K562 (cell line): ENCODE measurements at regions not wholly inside any gene's neighbourhood (a gene's known extent, or its start where the extent isn't known, plus 50 kb on each side); places are given as distances from the start of the nearest gene placed in this dataset.
A peak's percentile ranks its signal among the peaks of the same experiment; 100 is the strongest.

Experiments used
- ATAC-seq: fragments of 200-7000 bp; cut with Tn5 transposase; 3 replicates; pipeline ENCODE4 v1.9.1; 2020; ENCODE audit warnings: moderate library complexity
- BruUV-seq: library from RNA; stranded (reverse); fragments of 400-500 nt; replicated peaks from 2 replicates; lab custom pipeline; 2021; lab: Mats Ljungman, UMichigan
- CTCF ChIA-PET: fragments of 300-600 bp; formaldehyde crosslinking; extraction: SDS; loops from one replicate; lab custom pipeline; 2021; ENCODE audit warnings: low intra/inter-chr PET ratio; lab: Yijun Ruan, JAX
- POLR2A ChIA-PET: fragments of 300-600, 350-650 bp; sonication (Branson Sonifier 250); formaldehyde crosslinking; extraction: SDS; loops from one replicate; lab custom pipeline; 2021; ENCODE audit warnings: antibody characterized with exemption, inconsistent platforms; lab: Yijun Ruan, JAX
- DNase-seq, 4 experiments: peaks; one replicate each; pipeline versions ENCODE4 v3.0.0 to v3.0.0-alpha.2; 2011 to 2018; ENCODE audit warnings: low spot score in 3 of 4, mixed read lengths in 3 of 4; ENCODE audit errors: extremely low read depth in 1 of 4
- FAIRE-seq: peaks from 2 replicates; lab custom pipeline; 2011; peaks lifted over from hg19 to GRCh38; lab: Jason Lieb, UNC
- H2AFZ ChIP-seq: 2 replicates; pipeline ENCODE4 v1.6.0; 2011; ENCODE audit warnings: low read depth, low read length, control low read depth, inconsistent platforms
- H3K27ac ChIP-seq: fragments of 200-600 bp; 3 replicates; pipeline ENCODE4 v1.8.0; 2011; ENCODE audit warnings: low read depth, mild to moderate bottlenecking, control low read depth, inconsistent platforms, low read length, moderate library complexity, mixed read lengths; ENCODE audit errors: extremely low read depth
- H3K27me3 ChIP-seq, 2 experiments: fragments of 300-600 bp in 1 of 2; 2 replicates in 1 of 2; 3 replicates in 1 of 2; pipeline versions ENCODE4 v1.6.0 to v1.8.0; 2011; ENCODE audit warnings: inconsistent platforms in 2 of 2, low read length in 2 of 2, mild to moderate bottlenecking in 1 of 2, mixed read lengths in 1 of 2, moderate library complexity in 1 of 2; ENCODE audit not compliant: control insufficient read depth in 2 of 2, insufficient read depth in 2 of 2
- H3K36me3 ChIP-seq: fragments of 300-600 bp; 3 replicates; pipeline ENCODE4 v1.8.0; 2011; ENCODE audit warnings: mild to moderate bottlenecking, low read length, inconsistent platforms; ENCODE audit not compliant: control insufficient read depth, insufficient read depth
- H3K4me1 ChIP-seq, 2 experiments: fragments of 200-600 bp in 1 of 2; replicated peaks in 1 of 2; 2 replicates in 1 of 2; 3 replicates in 1 of 2; pipeline versions ENCODE4 v1.5.1 to v1.8.0; 2011; ENCODE audit warnings: inconsistent platforms in 2 of 2, low read length in 2 of 2, mild to moderate bottlenecking in 1 of 2, mixed read lengths in 1 of 2, moderate library complexity in 1 of 2; ENCODE audit not compliant: control insufficient read depth in 2 of 2, insufficient read depth in 2 of 2
- H3K4me2 ChIP-seq: 2 replicates; pipeline ENCODE4 v1.6.1; 2011; ENCODE audit warnings: low read length, control low read depth, inconsistent platforms, mixed read lengths; ENCODE audit not compliant: insufficient read depth
- H3K4me3 ChIP-seq: fragments of 200-600 bp; sonication (generic), shearing (Covaris generic); 2 replicates; pipeline ENCODE4 v1.5.1; 2016; ENCODE audit warnings: control low read depth, inconsistent platforms
- H3K79me2 ChIP-seq: fragments of 200-600 bp; 3 replicates; pipeline ENCODE4 v1.8.0; 2011; ENCODE audit warnings: low read length, inconsistent platforms; ENCODE audit not compliant: control insufficient read depth, insufficient read depth
- H3K9ac ChIP-seq, 2 experiments: 2 replicates each; pipeline versions ENCODE4 v1.6.0 to v1.6.1; 2011; ENCODE audit warnings: low read depth in 2 of 2, low read length in 2 of 2, control low read depth in 1 of 2, inconsistent platforms in 1 of 2, mild to moderate bottlenecking in 1 of 2, mixed read lengths in 1 of 2; ENCODE audit not compliant: insufficient read depth in 1 of 2
- H3K9me1 ChIP-seq: one replicate; pipeline ENCODE4 v1.6.0; 2011; ENCODE audit warnings: inconsistent platforms, mild to moderate bottlenecking, low read length, moderate library complexity; ENCODE audit not compliant: control insufficient read depth, insufficient read depth
- H3K9me3 ChIP-seq: replicated peaks from 2 replicates; pipeline ENCODE4 v1.5.1; 2011; ENCODE audit warnings: low read depth, low read length, inconsistent platforms; ENCODE audit not compliant: control insufficient read depth, insufficient read depth
- H4K20me1 ChIP-seq: replicated peaks from 2 replicates; pipeline ENCODE4 v1.6.1; 2011; ENCODE audit warnings: low read length, inconsistent platforms, mixed read lengths; ENCODE audit not compliant: control insufficient read depth, insufficient read depth
- ATF1 ChIP-seq, 2 experiments: fragments of 450-650 bp in 1 of 2; IDR thresholded peaks; 2 replicates each; pipeline ENCODE4 v1.6.1; 2016; ENCODE audit warnings: missing compliant biosample characterization in 1 of 2, missing genetic modification characterization in 1 of 2
- CREM ChIP-seq: IDR thresholded peaks from 2 replicates; pipeline ENCODE4 v1.6.1; 2014; ENCODE audit warnings: antibody characterized with exemption, low read depth
- FOXK1 ChIP-seq: sonication (generic); formaldehyde crosslinking; IDR thresholded peaks from 2 replicates; pipeline ENCODE4 v1.8.0; 2022; ENCODE audit warnings: missing genetic modification reagents, mild to moderate bottlenecking, borderline replicate concordance
- GATAD2B ChIP-seq: fragments of 450-650 bp; IDR thresholded peaks from 2 replicates; pipeline ENCODE4 v1.6.1; 2017; ENCODE audit warnings: mild to moderate bottlenecking, borderline replicate concordance
- ILK ChIP-seq: fragments of 450-650 bp; IDR thresholded peaks from 2 replicates; pipeline ENCODE4 v1.6.1; 2016; ENCODE audit warnings: missing genetic modification characterization, low read depth, mild to moderate bottlenecking, missing compliant biosample characterization, moderate library complexity, borderline replicate concordance
- IRF1 ChIP-seq: sonication (generic); formaldehyde crosslinking; IDR thresholded peaks from 2 replicates; pipeline ENCODE4 v1.8.0; 2022; ENCODE audit warnings: missing genetic modification reagents, mild to moderate bottlenecking, borderline replicate concordance
- KAT8 ChIP-seq: fragments of 450-650 bp; IDR thresholded peaks from 2 replicates; pipeline ENCODE4 v1.6.1; 2016; ENCODE audit warnings: low read depth, mild to moderate bottlenecking
- NR2C2 ChIP-seq, 2 experiments: fragments of 200-800 bp in 1 of 2; sonication (Bioruptor generic) in 1 of 2; sonication (generic) in 1 of 2; formaldehyde crosslinking in 1 of 2; IDR thresholded peaks; 2 replicates each; pipeline versions ENCODE4 v1.6.1 to v1.8.0; 2016 to 2022; ENCODE audit warnings: mild to moderate bottlenecking in 1 of 2, missing compliant biosample characterization in 1 of 2, missing genetic modification characterization in 1 of 2, missing genetic modification reagents in 1 of 2
- PBX2 ChIP-seq, 2 experiments: IDR thresholded peaks in 1 of 2; conservative IDR thresholded peaks in 1 of 2; 2 replicates each; pipeline ENCODE4 v1.6.1; 2016; ENCODE audit warnings: low read depth in 2 of 2, mild to moderate bottlenecking in 1 of 2, missing compliant biosample characterization in 1 of 2, missing genetic modification characterization in 1 of 2, moderate library complexity in 1 of 2
- TCF7L2 ChIP-seq: fragments of 150-350 bp; IDR thresholded peaks from 2 replicates; pipeline ENCODE4 v1.6.1; 2016; ENCODE audit warnings: low read depth, mild to moderate bottlenecking, low read length, moderate library complexity
- ZNF133 ChIP-seq: fragments of 250-450 bp; sonication (Bioruptor Pico); IDR thresholded peaks from 2 replicates; pipeline ENCODE4 v1.4.0; 2020; ENCODE audit warnings: mild to moderate bottlenecking
- ZNF232 ChIP-seq: sonication (generic); formaldehyde crosslinking; IDR thresholded peaks from 2 replicates; pipeline ENCODE4 v1.8.0; 2022; ENCODE audit warnings: mild to moderate bottlenecking, missing genetic modification reagents
- ZNF695 ChIP-seq: fragments of 450-650 bp; formaldehyde crosslinking; IDR thresholded peaks from 2 replicates; pipeline ENCODE4 v1.4.0; 2020; ENCODE audit warnings: mild to moderate bottlenecking, moderate library complexity
- ZNF77 ChIP-seq: fragments of 250-450 bp; sonication (Bioruptor Pico); IDR thresholded peaks from 2 replicates; pipeline ENCODE4 v1.5.0; 2020
- WGBS: fragments of 100-300 bp; shearing (Covaris generic); methylation state at CpG from one replicate; pipeline ENCODE4 v1.1.6; 2016; ENCODE audit warnings: low coverage, mixed read lengths; ENCODE audit not compliant: insufficient coverage; ENCODE audit errors: missing lambda C conversion rate; 5-methylcytosine and 5-hydroxymethylcytosine counted together
- in situ Hi-C: fragments of 300-500 bp; cut with MboI; formaldehyde crosslinking; loops from 4 replicates; pipeline ENCODE4 v1.15.0; 2018; ENCODE audit warnings: inconsistent platforms, mixed read lengths
- intact Hi-C: fragments of 100-400 bp; cut with micrococcal nuclease; formaldehyde crosslinking; loops from 2 replicates; pipeline ENCODE4 v1.14.2; 2022

- no peak overlapping the region for H3K27ac ChIP-seq
- POLR2A ChIA-PET: interaction anchor here (0.5 to 0.6 kb wide), 2 partner anchors 73 to 275 kb away, joined by 3 read pairs; no protein-coding TSS in a partner anchor
- H3K4me1 ChIP-seq: peaks cover 0 to 22% of the 10 kb centered on the region in 2 experiments; a peak in 3 of 5 replicates
- H3K4me2 ChIP-seq: no peak overlapping the region
- H3K9me1 ChIP-seq: no peaks in the 10 kb centered on the region
- H4K20me1 ChIP-seq: no peaks in the 10 kb centered on the region
- no TSS peak for BruUV-seq
- ATAC-seq (peak; percentile 49; the same call in 2 of the 3 replicates), FAIRE-seq (peak; percentile 68), DNase-seq (no peak)
- intact Hi-C loops (loop anchor here (5.0 kb wide), 1 partner anchor 88 kb away; no protein-coding TSS in a partner anchor), in situ Hi-C loops (no loop called here)
- WGBS: 42% methylated on average over 6 of the region's 6 CpGs
- H2AFZ ChIP-seq: peak overlapping the region; percentile 11; the same call in 1 of the 2 replicates
- CTCF ChIA-PET: no interaction called here
- H3K36me3 ChIP-seq: no peaks in the 10 kb centered on the region
- no peak overlapping the region for H3K4me3 ChIP-seq
- H3K9me3 ChIP-seq: no peaks in the 10 kb centered on the region
- no peak for TF ChIP-seq TCF7L2
- no peak for TF ChIP-seq IRF1 (CRISPR knock-in tag)
- no peak for TF ChIP-seq PBX2 (CRISPR knock-in tag; IDR thresholded peaks at IDR 0.05; ENCODE audit: low read depth)
- TF ChIP-seq PBX2 (tag; conservative IDR thresholded peaks at IDR 0.05; ENCODE audit: low read depth): no peak
- no peak for TF ChIP-seq ZNF695 (CRISPR knock-in tag)
- TF ChIP-seq ATF1 (CRISPR knock-in tag; IDR thresholded peaks at IDR 0.05): no peak
- 0 out of 2 replicates have a peak, but pooled peaks have one; percentile 7 for TF ChIP-seq ATF1 (tag; IDR thresholded peaks at IDR 0.05)
- no peak for TF ChIP-seq ZNF133
- no peak for TF ChIP-seq KAT8
- no peak for TF ChIP-seq ZNF77 (CRISPR knock-in tag)
- no peak for TF ChIP-seq FOXK1 (CRISPR knock-in tag)
- TF ChIP-seq ILK (tag): no peak
- TF ChIP-seq ZNF232 (CRISPR knock-in tag): no peak
- TF ChIP-seq NR2C2 (CRISPR knock-in tag; IDR thresholded peaks at IDR 0.05): no peak
- TF ChIP-seq NR2C2 (tag; IDR thresholded peaks at IDR 0.05): 0 out of 2 replicates have a peak, but pooled peaks have one; percentile 23
- no peak for TF ChIP-seq GATAD2B
- peak; percentile 43; the same call in 1 of the 2 replicates for TF ChIP-seq CREM
- TF ChIP-seq, all 486 proteins: peak for 3
- no peaks in the 10 kb centered on the region for H3K79me2 ChIP-seq
- no peaks in the 10 kb centered on the region for H3K27me3 ChIP-seq
- H3K9ac ChIP-seq: no peak overlapping the region
Measured at GRCh38 chr12:46470036-46470627, 97.6 kb upstream of the SLC38A2 start.
